HCT116 (cell line): ENCODE measurements at regions not wholly inside any gene's neighbourhood (a gene's known extent, or its start where the extent isn't known, plus 50 kb on each side); places are given as distances from the start of the nearest gene placed in this dataset.

Experiments
- ATAC-seq: fragments of 200-7000 bp; cut with Tn5 transposase; 2 replicates; pipeline ENCODE4 v1.9.1; 2020; ENCODE audit warnings: mild to moderate bottlenecking, moderate library complexity
- BruUV-seq: library from RNA; stranded (reverse); fragments of 400-500 nt; replicated peaks from 2 replicates; lab custom pipeline; 2021; lab: Mats Ljungman, UMichigan
- CTCF ChIA-PET: fragments of 300-600 bp; sonication (Branson Sonifier 250); formaldehyde crosslinking; loops from one replicate; lab custom pipeline; 2021; ENCODE audit warnings: antibody characterized with exemption; lab: Charles Lee
- POLR2A ChIA-PET: fragments of 300-600, 350-600 bp; sonication (Branson Sonifier 250); formaldehyde crosslinking; loops from one replicate; lab custom pipeline; 2021; ENCODE audit warnings: antibody characterized with exemption; lab: Charles Lee
- RAD21 ChIA-PET, 2 experiments: fragments of 300-600 bp; sonication (Branson Sonifier 250); formaldehyde crosslinking; loops; one replicate each; lab custom pipeline; 2023; ENCODE audit warnings: low total read pairs in 2 of 2; ENCODE audit not compliant: uncharacterized antibody in 2 of 2, unreplicated experiment in 2 of 2, low non-redundant PET in 1 of 2; lab: Charles Lee
- DNase-seq: peaks from one replicate; pipeline ENCODE4 v3.0.0-alpha.2; 2010; ENCODE audit warnings: low read depth, low spot score
- H2AFZ ChIP-seq: fragments of 200-600 bp; shearing (Covaris generic), sonication (generic); 2 replicates; pipeline ENCODE4 v1.6.1; 2017; ENCODE audit warnings: low read depth, mixed run types, mixed read lengths, antibody characterized with exemption, low read length; ENCODE audit not compliant: poor library complexity, severe bottlenecking
- H3K27ac ChIP-seq: 2 replicates; pipeline ENCODE4 v1.5.1; 2012; ENCODE audit warnings: low read depth, low read length
- H3K27me3 ChIP-seq: fragments of 200-600 bp; sonication (generic); 2 replicates; pipeline ENCODE4 v1.6.1; 2016; ENCODE audit warnings: mixed run types, low read length, mixed read lengths; ENCODE audit not compliant: insufficient read depth
- H3K36me3 ChIP-seq, 2 experiments: fragments of 200-500 bp in 1 of 2; fragments of 200-600 bp in 1 of 2; sonication (Bioruptor generic) in 1 of 2; sonication (generic) in 1 of 2; 2 replicates each; pipeline versions ENCODE4 v1.5.1 to v1.6.1; 2014 to 2016; ENCODE audit warnings: low read length in 2 of 2, inconsistent platforms in 1 of 2, mixed read lengths in 1 of 2, mixed run types in 1 of 2; ENCODE audit not compliant: insufficient read depth in 2 of 2, control insufficient read depth in 1 of 2
- H3K4me1 ChIP-seq, 2 experiments: fragments of 200-600 bp in 1 of 2; sonication (generic) in 1 of 2; 2 replicates each; pipeline versions ENCODE4 v1.5.1 to v1.6.1; 2012 to 2017; ENCODE audit warnings: low read length in 2 of 2, inconsistent platforms in 1 of 2, mild to moderate bottlenecking in 1 of 2, mixed read lengths in 1 of 2, mixed run types in 1 of 2, moderate library complexity in 1 of 2; ENCODE audit not compliant: insufficient read depth in 2 of 2, control insufficient read depth in 1 of 2
- H3K4me2 ChIP-seq: fragments of 200-600 bp; sonication (generic); 2 replicates; pipeline ENCODE4 v1.6.1; 2017; ENCODE audit warnings: mixed run types, low read length, mixed read lengths
- H3K4me3 ChIP-seq, 2 experiments: fragments of 200-600 bp in 1 of 2; sonication (generic) in 1 of 2; replicated peaks in 1 of 2; 2 replicates each; pipeline ENCODE4 v1.5.1; 2011 to 2016; ENCODE audit warnings: low read length in 2 of 2, control low read depth in 1 of 2, low read depth in 1 of 2, mild to moderate bottlenecking in 1 of 2, mixed read lengths in 1 of 2, mixed run types in 1 of 2
- H3K79me2 ChIP-seq: fragments of 200-600 bp; sonication (generic); 2 replicates; pipeline ENCODE4 v1.6.1; 2017; ENCODE audit warnings: mild to moderate bottlenecking, mixed run types, low read length, moderate library complexity, mixed read lengths; ENCODE audit not compliant: insufficient read depth
- H3K9ac ChIP-seq: fragments of 200-600 bp; sonication (generic); 2 replicates; pipeline ENCODE4 v1.6.1; 2016; ENCODE audit warnings: low read length, mixed read lengths
- H3K9me2 ChIP-seq: fragments of 200-600 bp; sonication (generic), shearing (Covaris generic); 2 replicates; pipeline ENCODE4 v1.6.1; 2017; ENCODE audit warnings: mixed run types, mild to moderate bottlenecking, moderate library complexity; ENCODE audit not compliant: insufficient read depth
- H3K9me3 ChIP-seq, 2 experiments: fragments of 200-500 bp in 1 of 2; fragments of 200-600 bp in 1 of 2; sonication (Bioruptor generic) in 1 of 2; sonication (generic) in 1 of 2; 2 replicates each; pipeline ENCODE4 v1.6.1; 2014 to 2017; ENCODE audit warnings: low read length in 2 of 2, mixed read lengths in 2 of 2, inconsistent platforms in 1 of 2, low read depth in 1 of 2, mild to moderate bottlenecking in 1 of 2, mixed run types in 1 of 2, moderate library complexity in 1 of 2; ENCODE audit not compliant: control insufficient read depth in 1 of 2, insufficient read depth in 1 of 2
- H4K20me1 ChIP-seq: fragments of 200-600 bp; sonication (generic), shearing (Covaris generic); 2 replicates; pipeline ENCODE4 v1.6.1; 2017; ENCODE audit warnings: mixed run types, mild to moderate bottlenecking, moderate library complexity; ENCODE audit not compliant: insufficient read depth
- CEBPB ChIP-seq: IDR thresholded peaks from 2 replicates; pipeline ENCODE4 v1.6.1; 2012; ENCODE audit warnings: low read depth
- EGR1 ChIP-seq: IDR thresholded peaks from 2 replicates; pipeline ENCODE4 v1.6.1; 2012; ENCODE audit warnings: low read depth
- EZH2phosphoT487 ChIP-seq: fragments of 200-600 bp; IDR thresholded peaks from 2 replicates; pipeline ENCODE4 v1.6.1; 2018; ENCODE audit warnings: antibody characterized with exemption, borderline replicate concordance
- JUND ChIP-seq: IDR thresholded peaks from 2 replicates; pipeline ENCODE4 v1.6.1; 2012
- RAD21 ChIP-seq: IDR thresholded peaks from 2 replicates; pipeline ENCODE4 v1.6.1; 2012; ENCODE audit warnings: low read depth, mild to moderate bottlenecking
- REST ChIP-seq: IDR thresholded peaks from 2 replicates; pipeline ENCODE4 v1.6.1; 2012; ENCODE audit warnings: low read depth
- YY1 ChIP-seq: IDR thresholded peaks from 2 replicates; pipeline ENCODE4 v1.6.1; 2011; ENCODE audit warnings: low read length, low read depth, moderate library complexity, mild to moderate bottlenecking; ENCODE audit not compliant: insufficient replicate concordance; ENCODE audit errors: extremely low read depth
- ZNF274 ChIP-seq: fragments of 200-500 bp; sonication (Bioruptor generic); IDR thresholded peaks from 2 replicates; pipeline ENCODE4 v1.6.1; 2014; ENCODE audit warnings: mild to moderate bottlenecking, low read depth, low read length, inconsistent platforms
- intact Hi-C: fragments of 100-400 bp; cut with micrococcal nuclease; formaldehyde crosslinking; loops from 2 replicates; pipeline ENCODE4 v1.10.0; 2022
- TF ChIP-seq, protein P1 (sequence below), 3 experiments: fragments of 200-600 bp in 1 of 3; sonication (generic) in 1 of 3; IDR thresholded peaks in 2 of 3; conservative IDR thresholded peaks in 1 of 3; 2 replicates each; pipeline ENCODE4 v1.5.1; 2012 to 2017; ENCODE audit warnings: low read depth in 2 of 3, low read length in 2 of 3, antibody characterized with exemption in 1 of 3, borderline replicate concordance in 1 of 3, control low read depth in 1 of 3, mild to moderate bottlenecking in 1 of 3, mixed read lengths in 1 of 3, mixed run types in 1 of 3, moderate library complexity in 1 of 3; ENCODE audit not compliant: insufficient read depth in 1 of 3

- DNase-seq: no peak
Measured at GRCh38 chr13:44181931-44182330, 191.7 kb upstream of the SERP2 start.

More at GRCh38 chr13:44181931-44182330, 191.7 kb upstream of the SERP2 start:
- intact Hi-C loops: no loop called here
- Histone ChIP-seq H3K4me1 (peaks cover 0 to 7% of the 10 kb centered on the region in 2 experiments; a peak in 2 of 4 replicates), H3K9ac (no peak overlapping the region), H3K36me3 (no peaks in the 10 kb centered on the region), H2AFZ (peak overlapping the region; percentile 37), H3K4me3 (no peak overlapping the region), H3K9me2 (no peaks in the 10 kb centered on the region), H3K27ac (no peak overlapping the region), H3K27me3 (no peaks in the 10 kb centered on the region), H3K4me2 (no peak overlapping the region), H3K9me3 (no peaks in the 10 kb centered on the region)
- CTCF ChIA-PET: no interaction called here
- POLR2A ChIA-PET: no interaction called here
- no TSS peak for BruUV-seq
- RAD21 ChIA-PET: no interaction called here
- TF ChIP-seq EGR1 (no peak), EZH2phosphoT487 (no peak), ZNF274 (no peak), RAD21 (no peak), YY1 (no peak), REST (no peak), CEBPB (no peak), JUND (no peak)
- TF ChIP-seq, protein P1, sequence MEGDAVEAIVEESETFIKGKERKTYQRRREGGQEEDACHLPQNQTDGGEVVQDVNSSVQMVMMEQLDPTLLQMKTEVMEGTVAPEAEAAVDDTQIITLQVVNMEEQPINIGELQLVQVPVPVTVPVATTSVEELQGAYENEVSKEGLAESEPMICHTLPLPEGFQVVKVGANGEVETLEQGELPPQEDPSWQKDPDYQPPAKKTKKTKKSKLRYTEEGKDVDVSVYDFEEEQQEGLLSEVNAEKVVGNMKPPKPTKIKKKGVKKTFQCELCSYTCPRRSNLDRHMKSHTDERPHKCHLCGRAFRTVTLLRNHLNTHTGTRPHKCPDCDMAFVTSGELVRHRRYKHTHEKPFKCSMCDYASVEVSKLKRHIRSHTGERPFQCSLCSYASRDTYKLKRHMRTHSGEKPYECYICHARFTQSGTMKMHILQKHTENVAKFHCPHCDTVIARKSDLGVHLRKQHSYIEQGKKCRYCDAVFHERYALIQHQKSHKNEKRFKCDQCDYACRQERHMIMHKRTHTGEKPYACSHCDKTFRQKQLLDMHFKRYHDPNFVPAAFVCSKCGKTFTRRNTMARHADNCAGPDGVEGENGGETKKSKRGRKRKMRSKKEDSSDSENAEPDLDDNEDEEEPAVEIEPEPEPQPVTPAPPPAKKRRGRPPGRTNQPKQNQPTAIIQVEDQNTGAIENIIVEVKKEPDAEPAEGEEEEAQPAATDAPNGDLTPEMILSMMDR (IDR thresholded peaks at IDR 0.05 in 2 of 3, conservative IDR thresholded peaks at IDR 0.05 in 1 of 3; ENCODE audit: borderline replicate concordance in 1 of 3, insufficient read depth in 1 of 3, low read depth in 2 of 3, low read length in 2 of 3): no peak
- TF ChIP-seq, all 23 proteins: peak for 0
- no peak for ATAC-seq
- Histone ChIP-seq H3K79me2 (no peaks in the 10 kb centered on the region), H4K20me1 (no peaks in the 10 kb centered on the region)
